A673 (cell line): ENCODE measurements at regions not wholly inside any gene's neighbourhood (a gene's known extent, or its start where the extent isn't known, plus 50 kb on each side); places are given as distances from the start of the nearest gene placed in this dataset.

Experiments used
- EZH2 ChIP-seq: fragments of 200-600 bp; sonication (generic); IDR thresholded peaks from 2 replicates; pipeline ENCODE4 v1.6.1; 2017; ENCODE audit warnings: borderline replicate concordance, low read depth, mild to moderate bottlenecking, mixed read lengths, antibody characterized with exemption, low read length; ENCODE audit not compliant: poor library complexity, severe bottlenecking
- TF ChIP-seq, protein P1 (sequence below): fragments of 300-800, 200-600 bp; sonication (generic); conservative IDR thresholded peaks from 2 replicates; pipeline ENCODE4 v1.5.1; 2017; ENCODE audit warnings: low read depth, mild to moderate bottlenecking, antibody characterized with exemption, low read length, moderate library complexity, mixed read lengths

DNA sequence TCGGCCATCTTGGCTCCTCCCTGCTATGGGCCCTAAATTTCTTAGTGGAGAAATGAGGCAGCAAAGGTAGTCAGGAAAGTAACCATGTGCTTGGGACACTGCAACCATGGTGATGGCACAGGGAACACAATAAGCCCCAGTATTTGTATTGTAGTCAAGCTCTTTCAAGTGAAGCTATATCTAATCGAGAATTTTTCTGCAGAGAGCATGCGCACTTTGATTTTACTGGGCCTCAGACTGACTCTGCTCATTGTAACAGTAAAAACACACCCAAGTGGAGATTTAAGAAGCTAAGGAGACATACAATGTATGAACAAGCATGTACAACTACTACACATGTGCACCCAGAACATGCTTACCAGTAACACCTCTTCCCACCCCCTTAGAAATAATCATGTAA, 67.3 kb upstream of the TMEM229A start:
- TF ChIP-seq, protein P1, sequence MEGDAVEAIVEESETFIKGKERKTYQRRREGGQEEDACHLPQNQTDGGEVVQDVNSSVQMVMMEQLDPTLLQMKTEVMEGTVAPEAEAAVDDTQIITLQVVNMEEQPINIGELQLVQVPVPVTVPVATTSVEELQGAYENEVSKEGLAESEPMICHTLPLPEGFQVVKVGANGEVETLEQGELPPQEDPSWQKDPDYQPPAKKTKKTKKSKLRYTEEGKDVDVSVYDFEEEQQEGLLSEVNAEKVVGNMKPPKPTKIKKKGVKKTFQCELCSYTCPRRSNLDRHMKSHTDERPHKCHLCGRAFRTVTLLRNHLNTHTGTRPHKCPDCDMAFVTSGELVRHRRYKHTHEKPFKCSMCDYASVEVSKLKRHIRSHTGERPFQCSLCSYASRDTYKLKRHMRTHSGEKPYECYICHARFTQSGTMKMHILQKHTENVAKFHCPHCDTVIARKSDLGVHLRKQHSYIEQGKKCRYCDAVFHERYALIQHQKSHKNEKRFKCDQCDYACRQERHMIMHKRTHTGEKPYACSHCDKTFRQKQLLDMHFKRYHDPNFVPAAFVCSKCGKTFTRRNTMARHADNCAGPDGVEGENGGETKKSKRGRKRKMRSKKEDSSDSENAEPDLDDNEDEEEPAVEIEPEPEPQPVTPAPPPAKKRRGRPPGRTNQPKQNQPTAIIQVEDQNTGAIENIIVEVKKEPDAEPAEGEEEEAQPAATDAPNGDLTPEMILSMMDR = no peak
- no peak for TF ChIP-seq EZH2
